ENCODE measurements at regions not wholly inside any gene's neighbourhood (a gene's known extent, or its start where the extent isn't known, plus 50 kb on each side); places are given as distances from the start of the nearest gene placed in this dataset.
"Not testable (repeated sequence)": the region's sequence is repeated elsewhere in the genome, so short reads cannot be mapped to it uniquely, and the experiment has no call there.

DNA sequence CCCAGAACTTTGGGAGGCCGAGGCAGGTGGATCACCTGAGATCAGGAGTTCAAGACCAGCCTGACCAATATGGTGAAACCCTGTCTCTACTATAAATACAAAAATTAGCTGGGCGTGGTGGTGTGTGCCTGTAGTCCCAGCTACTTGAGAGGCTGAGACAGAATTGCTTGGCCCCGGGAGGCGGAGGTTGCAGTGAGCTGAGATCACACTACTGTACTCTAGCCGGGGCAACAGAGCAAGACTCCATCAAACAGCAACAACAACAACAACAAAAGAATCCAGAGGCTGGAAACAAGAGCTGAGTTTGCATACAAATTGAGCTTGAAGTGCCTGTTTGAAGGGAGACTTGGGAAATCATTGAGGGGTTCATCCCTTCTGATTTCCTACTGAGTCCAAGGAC, 52.9 kb upstream of the TAC4 start:
- not testable (repeated sequence) for TF ChIP-seq CTCF, POLR2AphosphoS5, EP300 (IDR thresholded peaks at IDR 0.05)

Measured in upper lobe of left lung (tissue), 4 donors.